Cardiac muscle cell (in vitro differentiated cells and primary cell): ENCODE measurements at regions not wholly inside any gene's neighbourhood (a gene's known extent, or its start where the extent isn't known, plus 50 kb on each side); places are given as distances from the start of the nearest gene placed in this dataset.
"Not testable (repeated sequence)": the region's sequence is repeated elsewhere in the genome, so short reads cannot be mapped to it uniquely, and the experiment has no call there.

ENCODE experiments used
- DNase-seq, 2 donors: peaks; one replicate each; pipeline versions ENCODE4 v3.0.0 to v3.0.0-alpha.2; 2010 to 2017; ENCODE audit warnings: low read depth in 1 of 2, low spot score in 1 of 2
- H3K27ac ChIP-seq: fragments of 200-600 bp; sonication (generic); 2 replicates; pipeline ENCODE4 v1.5.1; 2016
- H3K27me3 ChIP-seq: fragments of 200-600 bp; sonication (generic); 2 replicates; pipeline ENCODE4 v1.6.0; 2016; ENCODE audit warnings: control low read depth
- H3K36me3 ChIP-seq: fragments of 200-600 bp; sonication (generic); 2 replicates; pipeline ENCODE4 v1.5.1; 2016; ENCODE audit warnings: control low read depth
- H3K4me1 ChIP-seq: fragments of 200-600 bp; sonication (generic); 2 replicates; pipeline ENCODE4 v1.8.1; 2017; ENCODE audit warnings: low read depth, mild to moderate bottlenecking, mixed run types
- H3K4me3 ChIP-seq: fragments of 200-600 bp; sonication (generic); 2 replicates; pipeline ENCODE4 v1.5.1; 2016; ENCODE audit warnings: mild to moderate bottlenecking
- H3K9me3 ChIP-seq: fragments of 200-600 bp; sonication (generic); 2 replicates; pipeline ENCODE4 v1.5.1; 2017; ENCODE audit warnings: low read depth, mild to moderate bottlenecking, control low read depth
- CTCF ChIP-seq: IDR thresholded peaks from 2 replicates; pipeline ENCODE4 v1.5.1; 2012; ENCODE audit warnings: low read depth, mild to moderate bottlenecking, low read length

DNA sequence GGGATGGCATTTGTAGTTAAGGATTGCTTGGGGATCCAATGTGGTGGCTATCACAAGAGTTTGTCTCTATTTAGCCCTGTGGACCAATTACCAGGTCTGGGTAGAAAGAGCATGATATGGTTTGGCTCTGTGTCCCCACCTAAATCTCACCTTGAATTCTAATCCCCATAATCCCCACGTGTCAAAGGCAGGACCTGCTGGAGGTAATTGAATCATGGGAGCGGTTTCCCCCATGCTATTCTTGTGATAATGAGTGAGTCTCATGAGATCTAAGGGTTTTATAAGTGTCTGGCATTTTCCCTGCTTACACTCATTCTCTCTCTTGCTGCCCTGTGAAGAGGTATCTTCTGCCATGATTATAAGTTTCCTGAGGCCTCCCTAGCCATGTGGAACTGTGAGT lies 86.4 kb upstream of the HS3ST4 start:
- Histone ChIP-seq H3K9me3 (no peaks in the 10 kb centered on the region), H3K4me1 (no peaks in the 10 kb centered on the region), H3K27ac (no peak overlapping the region), H3K27me3 (no peaks in the 10 kb centered on the region), H3K4me3 (no peak overlapping the region), H3K36me3 (no peaks in the 10 kb centered on the region)
- no peak for TF ChIP-seq CTCF
- DNase-seq: no peak

- not testable (repeated sequence) for H3K36me3 ChIP-seq, H3K27me3 ChIP-seq, H3K27ac ChIP-seq, H3K4me1 ChIP-seq, H3K4me3 ChIP-seq, DNase-seq, H3K9me3 ChIP-seq
Observed at GRCh38 chr16:25601306-25601705, 90.5 kb upstream of the HS3ST4 start.

DNA sequence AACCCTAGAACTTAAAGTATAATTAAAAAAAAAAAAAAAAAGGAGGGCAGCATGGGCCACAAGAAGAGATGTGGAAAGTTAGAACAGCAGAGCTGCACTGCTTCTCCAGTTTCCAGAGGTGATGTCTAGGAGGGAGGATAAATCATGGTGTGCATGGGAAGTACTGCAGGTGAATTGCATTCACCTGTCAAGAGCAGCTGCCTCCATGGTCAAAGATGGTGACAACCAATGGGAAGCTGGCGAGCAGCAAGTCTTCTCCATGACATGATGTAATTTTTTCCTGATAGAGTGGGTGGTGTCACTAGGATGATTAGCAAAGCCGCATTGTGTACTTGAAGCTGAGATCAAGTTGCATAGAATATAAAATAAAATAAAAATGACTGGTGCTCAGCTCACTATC lies 95.6 kb upstream of the HS3ST4 start:
- no peaks in the 10 kb centered on the region for H3K27me3 ChIP-seq
- H3K4me3 ChIP-seq: no peak overlapping the region
- no peaks in the 10 kb centered on the region for H3K36me3 ChIP-seq
- TF ChIP-seq CTCF: no peak
- H3K9me3 ChIP-seq: no peaks in the 10 kb centered on the region
- H3K27ac ChIP-seq: no peak overlapping the region
- DNase-seq: no peak
- no peaks in the 10 kb centered on the region for H3K4me1 ChIP-seq

DNA sequence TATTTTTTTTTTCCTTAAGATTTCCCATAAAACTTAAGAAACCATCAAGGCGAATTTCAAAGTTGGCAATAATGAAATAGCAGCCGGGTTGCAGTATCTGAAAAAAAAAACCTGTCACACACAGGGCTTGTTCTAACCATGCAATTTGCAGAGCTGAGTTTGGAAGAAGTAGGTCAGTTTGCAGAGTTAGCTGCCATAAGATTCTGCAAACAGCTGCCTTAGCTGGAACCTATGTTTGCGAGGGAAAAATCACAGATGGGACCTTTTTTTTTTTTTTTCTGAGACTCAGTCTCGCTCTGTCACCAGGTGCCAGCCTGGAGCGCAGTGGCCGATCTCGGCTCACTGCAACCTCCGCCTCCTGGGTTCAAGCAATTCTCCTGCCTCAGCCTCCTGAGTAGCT lies 98.5 kb upstream of the HS3ST4 start:
- H3K9me3 ChIP-seq: no peaks in the 10 kb centered on the region
- H3K4me1 ChIP-seq: no peaks in the 10 kb centered on the region
- no peak for TF ChIP-seq CTCF
- H3K27ac ChIP-seq: no peak overlapping the region
- no peaks in the 10 kb centered on the region for H3K27me3 ChIP-seq
- H3K4me3 ChIP-seq: no peak overlapping the region
- H3K36me3 ChIP-seq: no peaks in the 10 kb centered on the region
- no peak for DNase-seq

- no peak for TF ChIP-seq CTCF
- H3K36me3 ChIP-seq: no peaks in the 10 kb centered on the region
- H3K9me3 ChIP-seq: no peaks in the 10 kb centered on the region
- no peaks in the 10 kb centered on the region for H3K27me3 ChIP-seq
- H3K27ac ChIP-seq: no peak overlapping the region
- DNase-seq: no peak
- H3K4me3 ChIP-seq: no peak overlapping the region
- H3K4me1 ChIP-seq: no peaks in the 10 kb centered on the region
Observed at GRCh38 chr16:25587783-25588182, 104.0 kb upstream of the HS3ST4 start.

GRCh38 chr16:25586826-25587225 lies 104.9 kb upstream of the HS3ST4 start:
- Histone ChIP-seq H3K9me3 (no peaks in the 10 kb centered on the region), H3K4me3 (no peak overlapping the region), H3K27ac (no peak overlapping the region), H3K27me3 (no peaks in the 10 kb centered on the region), H3K4me1 (no peaks in the 10 kb centered on the region), H3K36me3 (no peaks in the 10 kb centered on the region)
- no peak for TF ChIP-seq CTCF
- no peak for DNase-seq
